ENCODE measurements at regions not wholly inside any gene's neighbourhood (a gene's known extent, or its start where the extent isn't known, plus 50 kb on each side); places are given as distances from the start of the nearest gene placed in this dataset.

GRCh38 chr18:77702686-77703085 is 453.0 kb downstream of the GALR1 start:
- TF ChIP-seq CTCF (IDR thresholded peaks at IDR 0.05; ENCODE audit: low read depth, low read length) (no peak), POLR2A (IDR thresholded peaks at IDR 0.05; ENCODE audit: extremely low read depth, insufficient read length) (no peak)
- TF ChIP-seq, protein P1, sequence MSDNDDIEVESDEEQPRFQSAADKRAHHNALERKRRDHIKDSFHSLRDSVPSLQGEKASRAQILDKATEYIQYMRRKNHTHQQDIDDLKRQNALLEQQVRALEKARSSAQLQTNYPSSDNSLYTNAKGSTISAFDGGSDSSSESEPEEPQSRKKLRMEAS (IDR thresholded peaks at IDR 0.05; ENCODE audit: low read depth, low read length), result no peak
